K562 (cell line): ENCODE measurements at regions not wholly inside any gene's neighbourhood (a gene's known extent, or its start where the extent isn't known, plus 50 kb on each side); places are given as distances from the start of the nearest gene placed in this dataset.

Experiments
- ETV6 ChIP-seq, 3 experiments: fragments of 150-350 bp in 1 of 3; sonication (generic) in 1 of 3; formaldehyde crosslinking in 1 of 3; IDR thresholded peaks; 2 replicates each; pipeline versions ENCODE4 v1.6.1 to v1.8.0; 2014 to 2022; ENCODE audit warnings: borderline replicate concordance in 2 of 3, low read depth in 2 of 3, antibody characterized with exemption in 1 of 3, low read length in 1 of 3, mild to moderate bottlenecking in 1 of 3, missing genetic modification reagents in 1 of 3
- POLR2A ChIP-seq: fragments of 450-650 bp; conservative IDR thresholded peaks from 2 replicates; pipeline ENCODE4 v1.6.1; 2016
- SMC3 ChIP-seq: conservative IDR thresholded peaks from 2 replicates; pipeline ENCODE4 v1.6.1; 2011; ENCODE audit warnings: low read depth, low read length, improper control_type of control experiment; ENCODE audit not compliant: insufficient read depth
- TF ChIP-seq, protein P1 (sequence below): fragments of 450-650 bp; formaldehyde crosslinking; IDR thresholded peaks from 2 replicates; pipeline ENCODE4 v1.4.0; 2022; ENCODE audit warnings: missing genetic modification characterization

DNA sequence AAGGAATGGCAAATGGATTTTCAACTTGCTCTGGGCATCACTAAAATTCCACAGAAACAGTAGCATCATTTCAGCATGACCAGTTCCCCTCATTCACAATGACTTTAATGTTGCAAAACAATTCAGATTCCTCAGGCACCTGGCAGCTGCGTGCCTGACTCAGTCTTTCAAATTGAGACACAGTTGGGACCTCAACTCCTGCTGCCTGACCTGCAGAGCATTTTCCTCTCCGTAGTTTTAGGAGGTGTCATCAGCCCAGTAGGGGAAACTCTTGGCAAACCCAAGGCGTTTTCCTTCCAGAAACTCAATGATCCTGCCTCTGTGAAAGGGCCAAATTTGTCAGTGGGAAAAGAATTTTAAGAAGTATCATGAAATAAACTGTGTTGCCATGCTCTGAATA lies 388.9 kb downstream of the SPRY1 start:
- TF ChIP-seq ETV6 (IDR thresholded peaks at IDR 0.05; ENCODE audit: borderline replicate concordance in 1 of 2, low read depth in 2 of 2, low read length in 1 of 2) (no peak), ETV6 (CRISPR knock-in tag; IDR thresholded peaks at IDR 0.05; ENCODE audit: borderline replicate concordance) (no peak), POLR2A (no peak), SMC3 (no peak)
- TF ChIP-seq, protein P1, sequence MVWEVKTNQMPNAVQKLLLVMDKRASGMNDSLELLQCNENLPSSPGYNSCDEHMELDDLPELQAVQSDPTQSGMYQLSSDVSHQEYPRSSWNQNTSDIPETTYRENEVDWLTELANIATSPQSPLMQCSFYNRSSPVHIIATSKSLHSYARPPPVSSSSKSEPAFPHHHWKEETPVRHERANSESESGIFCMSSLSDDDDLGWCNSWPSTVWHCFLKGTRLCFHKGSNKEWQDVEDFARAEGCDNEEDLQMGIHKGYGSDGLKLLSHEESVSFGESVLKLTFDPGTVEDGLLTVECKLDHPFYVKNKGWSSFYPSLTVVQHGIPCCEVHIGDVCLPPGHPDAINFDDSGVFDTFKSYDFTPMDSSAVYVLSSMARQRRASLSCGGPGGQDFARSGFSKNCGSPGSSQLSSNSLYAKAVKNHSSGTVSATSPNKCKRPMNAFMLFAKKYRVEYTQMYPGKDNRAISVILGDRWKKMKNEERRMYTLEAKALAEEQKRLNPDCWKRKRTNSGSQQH: no peak
